HG03108 (cell line): ENCODE measurements at regions not wholly inside any gene's neighbourhood (a gene's known extent, or its start where the extent isn't known, plus 50 kb on each side); places are given as distances from the start of the nearest gene placed in this dataset.
"Not testable (repeated sequence)": the region's sequence is repeated elsewhere in the genome, so short reads cannot be mapped to it uniquely, and the experiment has no call there.

Source experiments
- ATAC-seq: cut with Tn5 transposase; IDR thresholded peaks from one replicate; pipeline ENCODE4 v1.9.1; 2021; ENCODE audit warnings: moderate library complexity; ENCODE audit not compliant: unreplicated experiment

- ATAC-seq = no peak
These were observed 1915.0 kb upstream of the CELF4 start for GRCh38 chr18:39480494-39481195.

GRCh38 chr18:39464006-39464405 lies 1898.4 kb upstream of the CELF4 start:
- no peak for ATAC-seq

- ATAC-seq = no peak
These were observed 1896.8 kb upstream of the CELF4 start for GRCh38 chr18:39462436-39462835.

- no peak for ATAC-seq
These were observed 1894.5 kb upstream of the CELF4 start for GRCh38 chr18:39460136-39460535.

GRCh38 chr18:39455285-39455684 lies 1889.7 kb upstream of the CELF4 start:
- ATAC-seq = no peak

- no peak for ATAC-seq
These were observed 1889.3 kb upstream of the CELF4 start for GRCh38 chr18:39454866-39455265.

- ATAC-seq = no peak
These were observed 1888.3 kb upstream of the CELF4 start for GRCh38 chr18:39453882-39454281.

- ATAC-seq = no peak
These were observed 1887.8 kb upstream of the CELF4 start for GRCh38 chr18:39453356-39453755.

- no peak for ATAC-seq
These were observed 1885.4 kb upstream of the CELF4 start for GRCh38 chr18:39450958-39451357.

- no peak for ATAC-seq
These were observed 1884.0 kb upstream of the CELF4 start for GRCh38 chr18:39449566-39449965.

GRCh38 chr18:39448942-39449341 lies 1883.3 kb upstream of the CELF4 start:
- no peak for ATAC-seq

- not testable (repeated sequence) for ATAC-seq
These were observed 1879.4 kb upstream of the CELF4 start for GRCh38 chr18:39444957-39445356.

GRCh38 chr18:39441648-39442047 lies 1876.0 kb upstream of the CELF4 start:
- ATAC-seq = no peak

GRCh38 chr18:39435996-39436395 lies 1870.4 kb upstream of the CELF4 start:
- ATAC-seq = no peak

GRCh38 chr18:39435209-39435608 lies 1869.6 kb upstream of the CELF4 start:
- no peak for ATAC-seq

- no peak for ATAC-seq
These were observed 1868.8 kb upstream of the CELF4 start for GRCh38 chr18:39434223-39434920.

GRCh38 chr18:39425172-39425850 lies 1859.7 kb upstream of the CELF4 start:
- no peak for ATAC-seq

GRCh38 chr18:39424261-39424660 lies 1858.7 kb upstream of the CELF4 start:
- no peak for ATAC-seq

- no peak for ATAC-seq
These were observed 1855.7 kb upstream of the CELF4 start for GRCh38 chr18:39421276-39421675.

GRCh38 chr18:39419315-39419714 lies 1853.7 kb upstream of the CELF4 start:
- ATAC-seq = no peak

- ATAC-seq = no peak
These were observed 1849.9 kb upstream of the CELF4 start for GRCh38 chr18:39415471-39415870.
